WTC11 (cell line): ENCODE measurements at regions not wholly inside any gene's neighbourhood (a gene's known extent, or its start where the extent isn't known, plus 50 kb on each side); places are given as distances from the start of the nearest gene placed in this dataset.
"Not testable (repeated sequence)": the region's sequence is repeated elsewhere in the genome, so short reads cannot be mapped to it uniquely, and the experiment has no call there.

Experiments used
- ATAC-seq: fragments of 200-7000 bp; cut with Tn5 transposase; 2 replicates; pipeline ENCODE4 v1.10.0; 2021; ENCODE audit warnings: mild to moderate bottlenecking, moderate library complexity
- CTCF ChIA-PET: fragments of 300-600 bp; sonication (Branson Sonifier 250); formaldehyde crosslinking; loops from one replicate; lab custom pipeline; 2021; ENCODE audit warnings: antibody characterized with exemption; lab: Charles Lee
- POLR2A ChIA-PET: fragments of 350-600 bp; sonication (Branson Sonifier 250); formaldehyde crosslinking; loops from one replicate; lab custom pipeline; 2021; ENCODE audit warnings: antibody characterized with exemption; lab: Charles Lee
- DNase-seq: peaks from one replicate; pipeline ENCODE4 v3.0.0; 2021; ENCODE audit warnings: low spot score
- H3K27ac Mint-ChIP-seq: 2 replicates; pipeline ENCODE4 v1.8.0; 2021; ENCODE audit warnings: mixed read lengths
- H3K27me3 Mint-ChIP-seq: 2 replicates; pipeline ENCODE4 v1.8.0; 2021; ENCODE audit warnings: low read depth, mild to moderate bottlenecking, moderate library complexity, mixed read lengths
- H3K36me3 Mint-ChIP-seq: 2 replicates; pipeline ENCODE4 v1.8.0; 2021; ENCODE audit warnings: mixed read lengths
- H3K4me1 Mint-ChIP-seq: 2 replicates; pipeline ENCODE4 v1.8.0; 2022; ENCODE audit warnings: mixed read lengths
- H3K4me3 Mint-ChIP-seq: 2 replicates; pipeline ENCODE4 v1.8.0; 2021; ENCODE audit warnings: mild to moderate bottlenecking, moderate library complexity, mixed read lengths
- H3K9me3 Mint-ChIP-seq: 2 replicates; pipeline ENCODE4 v1.8.0; 2021; ENCODE audit warnings: mixed read lengths
- ATF1 ChIP-seq: sonication (generic); formaldehyde crosslinking; IDR thresholded peaks from 2 replicates; pipeline ENCODE4 v1.8.1; 2023; ENCODE audit warnings: mild to moderate bottlenecking, moderate library complexity, missing genetic modification reagents
- ETV6 ChIP-seq: sonication (generic); formaldehyde crosslinking; IDR thresholded peaks from 2 replicates; pipeline ENCODE4 v1.8.1; 2022; ENCODE audit warnings: mild to moderate bottlenecking, missing genetic modification reagents
- FOXJ3 ChIP-seq: sonication (generic); formaldehyde crosslinking; IDR thresholded peaks from 2 replicates; pipeline ENCODE4 v1.9.0; 2021; ENCODE audit warnings: missing genetic modification reagents, mild to moderate bottlenecking, borderline replicate concordance
- FOXK1 ChIP-seq: sonication (generic); formaldehyde crosslinking; IDR thresholded peaks from 2 replicates; pipeline ENCODE4 v1.8.0; 2022; ENCODE audit warnings: mild to moderate bottlenecking, moderate library complexity, missing genetic modification reagents
- GABPB1 ChIP-seq: sonication (generic); formaldehyde crosslinking; IDR thresholded peaks from 2 replicates; pipeline ENCODE4 v1.8.1; 2023; ENCODE audit warnings: mild to moderate bottlenecking, missing genetic modification reagents
- MXD4 ChIP-seq: fragments of 250-450 bp; sonication (Bioruptor Pico); IDR thresholded peaks from 2 replicates; pipeline ENCODE4 v1.8.0; 2021; ENCODE audit warnings: mild to moderate bottlenecking, moderate library complexity, borderline replicate concordance
- NR1H2 ChIP-seq: sonication (generic); formaldehyde crosslinking; IDR thresholded peaks from 2 replicates; pipeline ENCODE4 v1.9.0; 2021; ENCODE audit warnings: mild to moderate bottlenecking, moderate library complexity, missing genetic modification reagents
- NR2C2 ChIP-seq: sonication (generic); formaldehyde crosslinking; IDR thresholded peaks from 2 replicates; pipeline ENCODE4 v1.8.0; 2022; ENCODE audit warnings: mild to moderate bottlenecking, missing genetic modification reagents
- OVOL2 ChIP-seq: fragments of 250-450 bp; sonication (Bioruptor Pico); IDR thresholded peaks from 2 replicates; pipeline ENCODE4 v1.9.0; 2021; ENCODE audit warnings: mild to moderate bottlenecking, borderline replicate concordance
- RELA ChIP-seq: sonication (generic); formaldehyde crosslinking; IDR thresholded peaks from 2 replicates; pipeline ENCODE4 v1.8.1; 2022; ENCODE audit warnings: missing genetic modification reagents, mild to moderate bottlenecking, borderline replicate concordance
- SOX15 ChIP-seq: fragments of 250-450 bp; sonication (Bioruptor Pico); IDR thresholded peaks from 2 replicates; pipeline ENCODE4 v1.9.0; 2021; ENCODE audit warnings: mild to moderate bottlenecking
- TCF7 ChIP-seq: sonication (generic); formaldehyde crosslinking; IDR thresholded peaks from 2 replicates; pipeline ENCODE4 v1.8.0; 2022; ENCODE audit warnings: mild to moderate bottlenecking, low read depth, missing genetic modification reagents, moderate library complexity
- TEAD4 ChIP-seq: sonication (generic); formaldehyde crosslinking; IDR thresholded peaks from 2 replicates; pipeline ENCODE4 v1.8.0; 2022; ENCODE audit warnings: mild to moderate bottlenecking, missing genetic modification reagents
- ZBTB21 ChIP-seq: sonication (generic); formaldehyde crosslinking; IDR thresholded peaks from 2 replicates; pipeline ENCODE4 v1.8.1; 2023; ENCODE audit warnings: mild to moderate bottlenecking, missing genetic modification reagents, borderline replicate concordance
- ZNF219 ChIP-seq: sonication (generic); formaldehyde crosslinking; IDR thresholded peaks from 2 replicates; pipeline ENCODE4 v1.8.0; 2023; ENCODE audit warnings: missing genetic modification reagents, mild to moderate bottlenecking, borderline replicate concordance
- ZNF416 ChIP-seq: fragments of 250-450 bp; sonication (Bioruptor Pico); IDR thresholded peaks from 2 replicates; pipeline ENCODE4 v1.9.0; 2021; ENCODE audit warnings: mild to moderate bottlenecking, inconsistent platforms
- TF ChIP-seq, protein P1 (sequence below): fragments of 250-450 bp; sonication (Bioruptor Pico); IDR thresholded peaks from 2 replicates; pipeline ENCODE4 v1.9.0; 2021; ENCODE audit warnings: mild to moderate bottlenecking
- TF ChIP-seq, protein P2 (sequence below): sonication (generic); formaldehyde crosslinking; IDR thresholded peaks from 2 replicates; pipeline ENCODE4 v1.8.0; 2022; ENCODE audit warnings: mild to moderate bottlenecking, missing genetic modification reagents
- TF ChIP-seq, protein P3 (sequence below): sonication (generic); formaldehyde crosslinking; IDR thresholded peaks from 2 replicates; pipeline ENCODE4 v1.8.1; 2023; ENCODE audit warnings: mild to moderate bottlenecking, missing genetic modification reagents, moderate library complexity
- TF ChIP-seq, protein P4 (sequence below): fragments of 250-450 bp; sonication (Bioruptor Pico); IDR thresholded peaks from 2 replicates; pipeline ENCODE4 v2.1.2; 2022; ENCODE audit warnings: mild to moderate bottlenecking, moderate library complexity
- TF ChIP-seq, protein P5 (sequence below): sonication (generic); formaldehyde crosslinking; IDR thresholded peaks from 2 replicates; pipeline ENCODE4 v1.8.0; 2023; ENCODE audit warnings: missing genetic modification reagents, mild to moderate bottlenecking, borderline replicate concordance
- TF ChIP-seq, protein P6 (sequence below): sonication (generic); formaldehyde crosslinking; IDR thresholded peaks from 2 replicates; pipeline ENCODE4 v1.8.1; 2023; ENCODE audit warnings: mild to moderate bottlenecking, missing genetic modification reagents, moderate library complexity

DNA sequence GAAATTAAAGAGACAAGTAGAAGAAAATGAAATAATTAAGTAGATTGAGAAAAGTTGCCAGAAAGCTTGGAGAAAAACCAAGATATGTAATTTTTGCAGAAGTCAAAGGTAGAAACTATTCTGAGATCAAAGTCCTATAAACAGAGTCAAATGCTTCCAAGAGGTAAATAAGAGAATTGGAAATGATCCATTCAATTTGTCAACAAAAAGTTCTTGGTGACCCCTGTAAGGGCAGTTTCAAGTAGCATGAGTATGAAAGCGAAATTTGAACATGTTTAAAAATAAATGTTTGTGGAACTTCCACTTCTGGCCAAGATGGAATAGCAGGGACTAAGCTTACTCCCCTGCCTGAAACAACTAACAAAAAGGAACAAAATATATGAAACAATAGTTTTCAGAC, 562.0 kb downstream of the SMARCA1 start:
- POLR2A ChIA-PET, result no interaction called here

DNA sequence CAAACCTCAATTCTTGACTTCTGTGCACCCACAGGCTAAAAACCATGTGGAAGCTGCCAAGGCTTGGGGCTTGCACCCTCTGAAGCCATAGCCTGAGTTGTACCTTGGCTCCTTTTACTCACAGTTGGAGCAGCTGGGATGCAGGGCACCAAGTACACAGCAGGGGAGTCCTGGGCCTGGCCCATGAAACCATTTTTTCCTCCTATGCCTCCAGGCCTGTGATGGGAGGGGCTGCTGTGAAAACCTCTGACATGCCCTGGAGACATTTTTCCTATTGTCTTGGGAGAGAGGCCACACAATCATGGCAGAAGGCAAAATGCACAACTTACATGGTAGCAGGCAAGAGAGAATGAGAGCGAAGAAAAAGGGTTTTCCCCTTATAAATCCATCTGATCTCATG, 568.6 kb downstream of the SMARCA1 start:
- H3K4me1 Mint-ChIP-seq, result not testable (repeated sequence)
- peaks cover 65% of the 10 kb centered on the region for H3K9me3 Mint-ChIP-seq

More for the DNA sequence above, 562.0 kb downstream of the SMARCA1 start:
- H3K27me3 Mint-ChIP-seq, result no peaks in the 10 kb centered on the region; the same call in none of the 2 replicates
- CTCF ChIA-PET, result no interaction called here
- H3K4me1 Mint-ChIP-seq, result no peaks in the 10 kb centered on the region
- DNase-seq (no peak), ATAC-seq (no peak)
- TF ChIP-seq MXD4 (CRISPR knock-in tag) (no peak), ZBTB21 (CRISPR knock-in tag) (no peak), GABPB1 (CRISPR knock-in tag) (no peak), NR2C2 (no peak), NR1H2 (no peak), FOXJ3 (CRISPR knock-in tag) (no peak), RELA (CRISPR knock-in tag) (no peak)
- TF ChIP-seq, protein P1, sequence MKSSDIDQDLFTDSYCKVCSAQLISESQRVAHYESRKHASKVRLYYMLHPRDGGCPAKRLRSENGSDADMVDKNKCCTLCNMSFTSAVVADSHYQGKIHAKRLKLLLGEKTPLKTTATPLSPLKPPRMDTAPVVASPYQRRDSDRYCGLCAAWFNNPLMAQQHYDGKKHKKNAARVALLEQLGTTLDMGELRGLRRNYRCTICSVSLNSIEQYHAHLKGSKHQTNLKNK (CRISPR knock-in tag), result no peak
- TF ChIP-seq, protein P2, sequence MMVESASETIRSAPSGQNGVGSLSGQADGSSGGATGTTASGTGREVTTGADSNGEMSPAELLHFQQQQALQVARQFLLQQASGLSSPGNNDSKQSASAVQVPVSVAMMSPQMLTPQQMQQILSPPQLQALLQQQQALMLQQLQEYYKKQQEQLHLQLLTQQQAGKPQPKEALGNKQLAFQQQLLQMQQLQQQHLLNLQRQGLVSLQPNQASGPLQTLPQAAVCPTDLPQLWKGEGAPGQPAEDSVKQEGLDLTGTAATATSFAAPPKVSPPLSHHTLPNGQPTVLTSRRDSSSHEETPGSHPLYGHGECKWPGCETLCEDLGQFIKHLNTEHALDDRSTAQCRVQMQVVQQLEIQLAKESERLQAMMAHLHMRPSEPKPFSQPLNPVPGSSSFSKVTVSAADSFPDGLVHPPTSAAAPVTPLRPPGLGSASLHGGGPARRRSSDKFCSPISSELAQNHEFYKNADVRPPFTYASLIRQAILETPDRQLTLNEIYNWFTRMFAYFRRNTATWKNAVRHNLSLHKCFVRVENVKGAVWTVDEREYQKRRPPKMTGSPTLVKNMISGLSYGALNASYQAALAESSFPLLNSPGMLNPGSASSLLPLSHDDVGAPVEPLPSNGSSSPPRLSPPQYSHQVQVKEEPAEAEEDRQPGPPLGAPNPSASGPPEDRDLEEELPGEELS (CRISPR knock-in tag), result no peak
- TF ChIP-seq, protein P3, sequence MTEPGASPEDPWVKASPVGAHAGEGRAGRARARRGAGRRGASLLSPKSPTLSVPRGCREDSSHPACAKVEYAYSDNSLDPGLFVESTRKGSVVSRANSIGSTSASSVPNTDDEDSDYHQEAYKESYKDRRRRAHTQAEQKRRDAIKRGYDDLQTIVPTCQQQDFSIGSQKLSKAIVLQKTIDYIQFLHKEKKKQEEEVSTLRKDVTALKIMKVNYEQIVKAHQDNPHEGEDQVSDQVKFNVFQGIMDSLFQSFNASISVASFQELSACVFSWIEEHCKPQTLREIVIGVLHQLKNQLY (CRISPR knock-in tag), result no peak
- TF ChIP-seq, protein P4, sequence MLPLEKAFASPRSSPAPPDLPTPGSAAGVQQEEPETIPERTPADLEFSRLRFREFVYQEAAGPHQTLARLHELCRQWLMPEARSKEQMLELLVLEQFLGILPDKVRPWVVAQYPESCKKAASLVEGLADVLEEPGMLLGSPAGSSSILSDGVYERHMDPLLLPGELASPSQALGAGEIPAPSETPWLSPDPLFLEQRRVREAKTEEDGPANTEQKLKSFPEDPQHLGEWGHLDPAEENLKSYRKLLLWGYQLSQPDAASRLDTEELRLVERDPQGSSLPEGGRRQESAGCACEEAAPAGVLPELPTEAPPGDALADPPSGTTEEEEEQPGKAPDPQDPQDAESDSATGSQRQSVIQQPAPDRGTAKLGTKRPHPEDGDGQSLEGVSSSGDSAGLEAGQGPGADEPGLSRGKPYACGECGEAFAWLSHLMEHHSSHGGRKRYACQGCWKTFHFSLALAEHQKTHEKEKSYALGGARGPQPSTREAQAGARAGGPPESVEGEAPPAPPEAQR (CRISPR knock-in tag), result no peak
- TF ChIP-seq, protein P5, sequence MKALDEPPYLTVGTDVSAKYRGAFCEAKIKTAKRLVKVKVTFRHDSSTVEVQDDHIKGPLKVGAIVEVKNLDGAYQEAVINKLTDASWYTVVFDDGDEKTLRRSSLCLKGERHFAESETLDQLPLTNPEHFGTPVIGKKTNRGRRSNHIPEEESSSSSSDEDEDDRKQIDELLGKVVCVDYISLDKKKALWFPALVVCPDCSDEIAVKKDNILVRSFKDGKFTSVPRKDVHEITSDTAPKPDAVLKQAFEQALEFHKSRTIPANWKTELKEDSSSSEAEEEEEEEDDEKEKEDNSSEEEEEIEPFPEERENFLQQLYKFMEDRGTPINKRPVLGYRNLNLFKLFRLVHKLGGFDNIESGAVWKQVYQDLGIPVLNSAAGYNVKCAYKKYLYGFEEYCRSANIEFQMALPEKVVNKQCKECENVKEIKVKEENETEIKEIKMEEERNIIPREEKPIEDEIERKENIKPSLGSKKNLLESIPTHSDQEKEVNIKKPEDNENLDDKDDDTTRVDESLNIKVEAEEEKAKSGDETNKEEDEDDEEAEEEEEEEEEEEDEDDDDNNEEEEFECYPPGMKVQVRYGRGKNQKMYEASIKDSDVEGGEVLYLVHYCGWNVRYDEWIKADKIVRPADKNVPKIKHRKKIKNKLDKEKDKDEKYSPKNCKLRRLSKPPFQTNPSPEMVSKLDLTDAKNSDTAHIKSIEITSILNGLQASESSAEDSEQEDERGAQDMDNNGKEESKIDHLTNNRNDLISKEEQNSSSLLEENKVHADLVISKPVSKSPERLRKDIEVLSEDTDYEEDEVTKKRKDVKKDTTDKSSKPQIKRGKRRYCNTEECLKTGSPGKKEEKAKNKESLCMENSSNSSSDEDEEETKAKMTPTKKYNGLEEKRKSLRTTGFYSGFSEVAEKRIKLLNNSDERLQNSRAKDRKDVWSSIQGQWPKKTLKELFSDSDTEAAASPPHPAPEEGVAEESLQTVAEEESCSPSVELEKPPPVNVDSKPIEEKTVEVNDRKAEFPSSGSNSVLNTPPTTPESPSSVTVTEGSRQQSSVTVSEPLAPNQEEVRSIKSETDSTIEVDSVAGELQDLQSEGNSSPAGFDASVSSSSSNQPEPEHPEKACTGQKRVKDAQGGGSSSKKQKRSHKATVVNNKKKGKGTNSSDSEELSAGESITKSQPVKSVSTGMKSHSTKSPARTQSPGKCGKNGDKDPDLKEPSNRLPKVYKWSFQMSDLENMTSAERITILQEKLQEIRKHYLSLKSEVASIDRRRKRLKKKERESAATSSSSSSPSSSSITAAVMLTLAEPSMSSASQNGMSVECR (CRISPR knock-in tag), result no peak
- H3K9me3 Mint-ChIP-seq, result peaks cover 25% of the 10 kb centered on the region
- no peak overlapping the region for H3K4me3 Mint-ChIP-seq
- H3K36me3 Mint-ChIP-seq, result peaks cover 10% of the 10 kb centered on the region; the same call in 1 of the 2 replicates
- H3K27ac Mint-ChIP-seq, result no peak overlapping the region

DNA sequence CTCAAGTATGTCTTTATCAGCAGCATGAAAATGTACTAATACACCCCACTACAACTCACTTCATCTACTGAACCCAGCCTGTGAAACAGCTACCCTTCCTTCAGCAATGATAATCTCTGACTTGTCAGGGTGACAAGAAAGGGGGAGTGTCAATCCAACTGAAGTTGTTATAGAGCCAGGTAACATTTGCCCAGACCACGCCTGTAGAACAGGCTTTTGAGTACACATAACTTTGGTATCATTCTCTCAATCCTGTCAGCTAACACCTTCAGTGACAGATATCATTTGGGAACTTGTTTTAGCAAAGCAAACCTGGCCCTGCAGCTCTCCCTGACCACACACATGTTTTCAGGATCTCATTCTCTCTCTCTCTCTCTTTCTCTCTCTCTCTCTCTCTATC, 592.2 kb downstream of the SMARCA1 start:
- Mint-ChIP-seq H3K27ac (no peak overlapping the region), H3K36me3 (peaks cover 5% of the 10 kb centered on the region; the same call in 1 of the 2 replicates), H3K4me1 (no peaks in the 10 kb centered on the region), H3K4me3 (no peak overlapping the region), H3K9me3 (peaks cover 21% of the 10 kb centered on the region), H3K27me3 (peaks cover 2% of the 10 kb centered on the region; the same call in 1 of the 2 replicates)
- DNase-seq (no peak), ATAC-seq (no peak)
- CTCF ChIA-PET, result no interaction called here
- POLR2A ChIA-PET, result no interaction called here
- TF ChIP-seq FOXJ3 (CRISPR knock-in tag), result no peak
- TF ChIP-seq, protein P6, sequence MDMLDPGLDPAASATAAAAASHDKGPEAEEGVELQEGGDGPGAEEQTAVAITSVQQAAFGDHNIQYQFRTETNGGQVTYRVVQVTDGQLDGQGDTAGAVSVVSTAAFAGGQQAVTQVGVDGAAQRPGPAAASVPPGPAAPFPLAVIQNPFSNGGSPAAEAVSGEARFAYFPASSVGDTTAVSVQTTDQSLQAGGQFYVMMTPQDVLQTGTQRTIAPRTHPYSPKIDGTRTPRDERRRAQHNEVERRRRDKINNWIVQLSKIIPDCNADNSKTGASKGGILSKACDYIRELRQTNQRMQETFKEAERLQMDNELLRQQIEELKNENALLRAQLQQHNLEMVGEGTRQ (CRISPR knock-in tag), result no peak
- no peak for TF ChIP-seq SOX15 (CRISPR knock-in tag)
- TF ChIP-seq FOXK1 (CRISPR knock-in tag), result no peak
- TF ChIP-seq ETV6 (CRISPR knock-in tag), result no peak
- no peak for TF ChIP-seq ATF1 (CRISPR knock-in tag)
- TF ChIP-seq TCF7 (CRISPR knock-in tag), result no peak
- TF ChIP-seq TEAD4, result no peak
- TF ChIP-seq ZNF219 (CRISPR knock-in tag), result no peak
- TF ChIP-seq OVOL2 (CRISPR knock-in tag), result no peak
- no peak for TF ChIP-seq ZNF416 (CRISPR knock-in tag)
- TF ChIP-seq, protein P4 (CRISPR knock-in tag), result no peak

More for the DNA sequence above, 568.6 kb downstream of the SMARCA1 start:
- DNase-seq, H3K27me3 Mint-ChIP-seq, H3K27ac Mint-ChIP-seq, CTCF ChIA-PET, ATAC-seq, H3K4me3 Mint-ChIP-seq, POLR2A ChIA-PET: not testable (repeated sequence)
- H3K36me3 Mint-ChIP-seq, result peaks cover 30% of the 10 kb centered on the region
